ENCODE measurements at regions not wholly inside any gene's neighbourhood (a gene's known extent, or its start where the extent isn't known, plus 50 kb on each side); places are given as distances from the start of the nearest gene placed in this dataset.
"Not testable (repeated sequence)": the region's sequence is repeated elsewhere in the genome, so short reads cannot be mapped to it uniquely, and the experiment has no call there.

DNA sequence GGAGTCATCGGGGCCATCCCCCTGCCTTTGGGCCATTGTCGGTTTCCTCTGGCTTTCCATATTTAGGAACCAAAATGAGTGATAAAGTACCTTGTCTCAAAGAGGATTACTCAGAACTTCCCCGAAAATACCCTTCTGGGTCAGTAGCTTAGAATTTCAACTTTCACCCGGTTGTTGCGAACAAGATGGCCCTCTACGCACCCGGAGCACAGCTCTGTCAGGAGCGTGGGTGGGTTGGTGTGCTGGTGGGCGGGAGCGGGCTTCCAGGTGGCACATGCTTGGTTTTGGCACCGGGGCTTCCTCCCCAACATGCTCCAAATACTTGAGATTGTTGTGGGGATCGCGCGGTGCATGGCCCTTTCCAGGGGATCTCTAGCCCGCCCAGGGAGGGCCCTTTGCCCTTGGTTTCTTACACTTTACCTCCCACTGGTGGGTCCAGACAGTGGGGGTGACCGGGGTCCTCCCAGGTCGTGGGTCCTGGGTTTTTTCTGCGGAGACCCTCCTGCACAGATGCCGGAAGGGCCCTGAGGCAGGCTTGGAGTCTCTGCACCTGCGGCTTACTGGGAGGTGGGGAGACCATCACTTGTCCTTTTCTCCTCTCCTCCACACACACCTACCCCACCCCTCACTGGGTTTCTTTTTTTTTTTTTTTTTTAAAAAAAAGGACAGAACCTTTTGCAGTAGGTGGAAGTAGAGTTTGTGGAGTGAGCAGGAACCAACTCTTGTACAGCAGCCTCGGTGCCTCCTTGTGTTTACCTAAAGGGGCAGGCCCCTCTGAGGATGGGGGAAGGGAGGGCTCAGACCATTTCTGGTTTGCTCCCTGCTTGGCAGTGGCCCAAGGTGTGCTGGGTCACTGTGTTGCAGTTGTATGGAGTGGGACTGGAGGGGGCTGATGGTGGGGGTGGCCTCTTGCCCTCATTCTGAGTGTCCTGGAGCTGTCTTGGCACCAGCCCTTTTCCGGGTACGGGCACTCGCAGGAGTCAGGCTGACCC, 142.1 kb downstream of the SEC14L1 start:
- Mint-ChIP-seq H3K4me1 (ENCODE audit: low read depth) (peaks cover 16% of the 10 kb centered on the region), H3K27ac (peak overlapping the region; percentile 70)

DNA sequence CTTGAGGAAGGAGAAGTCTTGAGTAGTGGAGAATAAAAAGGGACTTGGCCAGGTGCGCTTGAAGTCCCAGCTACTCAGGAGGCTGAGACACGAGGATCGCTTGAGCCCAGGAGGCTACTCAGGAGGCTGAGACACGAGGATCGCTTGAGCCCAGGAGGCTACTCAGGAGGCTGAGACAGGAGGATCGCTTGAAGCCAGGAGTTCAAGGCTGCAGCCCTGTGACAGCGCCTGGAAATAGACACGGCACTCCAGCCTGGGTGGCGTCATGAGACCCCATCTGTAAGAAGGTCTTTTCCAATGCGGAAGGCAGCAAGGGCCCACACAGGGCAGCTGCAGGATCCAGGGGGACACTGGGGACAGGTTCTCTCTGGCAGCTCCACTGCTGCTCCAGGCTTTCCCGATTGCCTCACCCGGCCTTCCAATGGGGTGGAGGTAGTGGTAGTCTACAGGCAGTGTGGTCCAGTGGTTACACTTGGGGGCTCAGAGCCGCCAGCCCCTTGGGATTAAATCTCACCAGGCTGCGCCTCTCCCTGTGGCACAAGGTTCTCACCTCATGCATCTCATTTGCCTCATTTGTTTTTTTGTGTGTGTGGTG, 143.4 kb downstream of the SEC14L1 start:
- CTCF ChIA-PET = interaction anchor here (0.6 kb wide), 1 partner anchor 1497 kb away, joined by 3 read pairs; no protein-coding TSS in a partner anchor
- Mint-ChIP-seq H3K4me3 (no peak overlapping the region), H3K27me3 (ENCODE audit: low read depth) (peaks cover 36% of the 10 kb centered on the region), H3K36me3 (ENCODE audit: low read depth) (no peaks in the 10 kb centered on the region), H3K9me3 (ENCODE audit: insufficient read depth) (no peaks in the 10 kb centered on the region), H3K4me1 (ENCODE audit: low read depth) (peaks cover 16% of the 10 kb centered on the region), H3K27ac (no peak overlapping the region)
- POLR2A ChIA-PET = no interaction called here
- ATAC-seq (no peak), DNase-seq (no peak)

More for the DNA sequence above, 142.1 kb downstream of the SEC14L1 start:
- Mint-ChIP-seq H3K4me3 (no peak overlapping the region), H3K27me3 (ENCODE audit: low read depth) (peaks cover 39% of the 10 kb centered on the region), H3K36me3 (ENCODE audit: low read depth) (no peaks in the 10 kb centered on the region), H3K9me3 (ENCODE audit: insufficient read depth) (no peaks in the 10 kb centered on the region)
- POLR2A ChIA-PET = interaction anchor here (0.5 kb wide), 1 partner anchor 731 kb away, joined by 3 read pairs; no protein-coding TSS in a partner anchor
- CTCF ChIA-PET = interaction anchor here (0.7 kb wide), 1 partner anchor 212 kb away, joined by 3 read pairs; no protein-coding TSS in a partner anchor
- DNase-seq = no peak
- ATAC-seq = no peak

DNA sequence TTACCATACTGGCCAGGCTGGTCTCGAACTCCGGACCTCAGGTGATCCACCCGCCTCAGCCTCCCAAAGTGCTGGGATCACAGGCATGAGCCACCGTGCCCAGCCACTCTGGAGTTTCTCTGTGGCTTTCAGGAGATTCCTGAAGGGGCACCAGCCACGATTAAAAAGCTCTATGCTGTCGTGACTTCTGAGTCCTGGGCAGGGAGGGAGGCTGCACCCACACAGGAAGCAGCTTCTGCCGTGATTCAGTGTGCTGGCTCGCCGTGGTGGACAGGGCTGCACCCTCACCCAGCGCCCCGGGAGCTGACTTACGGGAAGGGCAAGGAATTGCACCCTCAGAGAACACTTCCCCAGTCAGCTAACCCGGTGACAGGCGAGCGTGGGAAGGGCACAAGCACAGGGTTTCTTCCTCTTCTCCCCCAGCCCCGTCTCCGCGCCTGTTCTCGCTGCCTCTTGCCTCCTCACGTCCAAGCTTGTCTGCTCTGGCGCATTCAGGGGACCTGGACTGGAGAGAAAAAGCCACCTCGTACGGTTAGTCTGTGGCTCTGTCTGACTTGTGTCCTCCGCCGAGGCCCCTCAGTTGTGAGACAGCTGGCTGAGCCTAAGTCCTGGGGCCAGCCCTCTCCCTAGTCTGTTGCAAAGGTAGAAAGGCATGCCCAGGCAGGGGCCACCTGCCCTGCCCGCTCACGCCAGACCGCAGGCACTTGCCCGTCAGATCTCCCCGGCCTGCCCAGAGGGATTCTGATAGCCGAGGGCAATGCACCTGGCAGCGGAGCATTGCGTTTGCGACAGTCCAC, 145.0 kb downstream of the SEC14L1 start:
- Mint-ChIP-seq H3K36me3 (ENCODE audit: low read depth) (no peaks in the 10 kb centered on the region), H3K9me3 (ENCODE audit: insufficient read depth) (no peaks in the 10 kb centered on the region), H3K27ac (no peak overlapping the region), H3K27me3 (ENCODE audit: low read depth) (peaks cover 21% of the 10 kb centered on the region), H3K4me3 (no peak overlapping the region), H3K4me1 (ENCODE audit: low read depth) (peaks cover 13% of the 10 kb centered on the region)
- no peak for DNase-seq
- ATAC-seq = no peak
- CTCF ChIA-PET = interaction anchor here (0.7 to 1.0 kb wide), 2 partner anchors 10 to 540 kb away, joined by 3 read pairs; no protein-coding TSS in a partner anchor
- POLR2A ChIA-PET = no interaction called here

DNA sequence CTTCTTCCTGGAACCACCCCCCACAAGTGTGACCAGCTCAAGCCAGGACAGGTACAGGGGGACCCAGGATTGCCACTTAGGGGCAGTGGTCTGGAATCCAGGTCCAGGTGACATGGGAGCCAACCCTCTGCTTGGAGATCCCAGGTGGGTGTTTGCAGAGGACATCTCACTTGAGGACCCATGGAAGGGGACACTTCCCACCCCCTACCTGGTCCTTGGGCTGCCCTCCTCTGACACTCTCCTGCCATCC, 145.5 kb downstream of the SEC14L1 start:
- H3K4me1 Mint-ChIP-seq (ENCODE audit: low read depth) = peaks cover 13% of the 10 kb centered on the region
- peaks cover 21% of the 10 kb centered on the region for H3K27me3 Mint-ChIP-seq (ENCODE audit: low read depth)
- H3K4me3 Mint-ChIP-seq = no peak overlapping the region
- H3K9me3 Mint-ChIP-seq (ENCODE audit: insufficient read depth) = no peaks in the 10 kb centered on the region
- no peak overlapping the region for H3K27ac Mint-ChIP-seq
- ChIA-PET POLR2A (no interaction called here), CTCF (interaction anchor here (0.7 kb wide), 1 partner anchor 540 kb away, joined by 3 read pairs; no protein-coding TSS in a partner anchor)
- ATAC-seq (no peak), DNase-seq (no peak)
- no peaks in the 10 kb centered on the region for H3K36me3 Mint-ChIP-seq (ENCODE audit: low read depth)

DNA sequence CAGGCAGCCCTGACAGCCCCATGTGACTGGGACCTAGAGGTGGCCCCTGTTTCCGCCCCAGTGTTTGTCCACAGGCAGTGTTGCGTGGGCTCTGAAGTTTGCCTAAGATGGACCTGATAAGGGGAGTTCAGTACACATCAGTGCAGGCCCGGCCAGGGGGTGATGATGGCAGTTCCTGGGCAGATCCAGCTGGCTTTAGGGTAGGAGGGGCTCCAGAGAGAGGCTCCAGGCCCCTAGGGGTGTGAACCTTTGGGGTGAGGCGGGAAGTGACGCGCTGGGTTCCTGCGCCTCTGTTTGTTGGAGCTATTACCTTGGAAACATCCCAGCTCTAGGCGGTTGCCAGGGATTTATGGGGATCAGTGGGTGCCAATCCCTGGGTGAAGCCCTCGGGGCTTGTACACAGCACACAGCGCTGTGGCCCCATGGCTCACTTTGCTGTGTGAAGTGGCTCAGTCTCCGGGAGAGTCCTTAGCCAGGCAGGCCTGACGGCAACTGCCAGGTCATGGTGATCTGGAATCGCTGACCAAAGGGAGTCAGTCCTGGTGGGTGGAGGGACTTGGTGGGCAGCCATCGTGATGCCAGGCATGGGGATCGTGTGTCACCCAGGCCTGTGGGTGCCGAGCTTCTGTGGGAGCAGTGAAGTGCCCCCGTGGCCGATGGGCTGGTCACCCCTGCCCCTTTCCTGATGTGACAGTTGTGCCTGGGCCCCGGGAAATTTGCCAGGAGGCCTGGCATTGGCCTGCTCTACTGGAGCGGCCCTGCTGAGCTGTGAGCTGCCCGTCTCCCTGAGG, 146.1 kb downstream of the SEC14L1 start:
- Mint-ChIP-seq H3K36me3 (ENCODE audit: low read depth) (no peaks in the 10 kb centered on the region), H3K27ac (no peak overlapping the region), H3K9me3 (ENCODE audit: insufficient read depth) (no peaks in the 10 kb centered on the region), H3K4me3 (no peak overlapping the region), H3K27me3 (ENCODE audit: low read depth) (peaks cover 18% of the 10 kb centered on the region), H3K4me1 (ENCODE audit: low read depth) (peaks cover 11% of the 10 kb centered on the region)
- DNase-seq = no peak
- ATAC-seq = no peak
- POLR2A ChIA-PET = no interaction called here
- CTCF ChIA-PET = no interaction called here

DNA sequence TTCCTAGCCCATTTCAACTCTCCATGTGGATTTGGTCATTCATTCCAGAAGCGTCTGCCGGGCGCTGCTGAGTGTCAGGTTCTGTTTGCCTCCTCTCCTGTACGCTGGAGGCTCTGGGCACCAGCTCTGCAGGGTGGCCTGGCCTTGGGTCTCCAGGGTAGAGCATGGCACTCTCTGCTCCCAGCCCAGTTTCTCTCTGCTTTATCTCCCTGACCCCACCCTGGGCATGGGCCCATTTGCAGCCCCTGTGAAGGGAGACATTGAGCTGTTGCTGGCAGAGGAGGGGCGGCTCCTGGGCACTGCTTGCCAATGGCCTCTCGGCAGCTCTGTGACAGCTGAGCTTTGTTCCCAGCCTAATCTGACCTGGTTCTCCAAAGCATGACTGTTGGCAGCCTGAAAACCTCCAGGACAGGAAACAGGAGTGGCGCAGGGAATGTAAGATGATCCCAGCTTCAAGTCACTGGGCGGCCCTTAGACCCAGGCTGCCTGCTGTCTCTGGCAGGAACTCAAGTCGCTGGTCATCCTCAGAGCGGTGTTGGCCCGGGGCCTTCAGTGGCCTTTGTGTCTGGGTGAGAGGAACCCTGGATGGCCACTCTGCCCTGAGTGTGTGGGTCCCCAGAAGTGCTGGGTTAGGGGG, 146.8 kb downstream of the SEC14L1 start:
- ATAC-seq = no peak
- ChIA-PET POLR2A (no interaction called here), CTCF (no interaction called here)
- no peak for DNase-seq
- no peak overlapping the region for H3K4me3 Mint-ChIP-seq
- no peaks in the 10 kb centered on the region for H3K36me3 Mint-ChIP-seq (ENCODE audit: low read depth)
- peaks cover 6% of the 10 kb centered on the region for H3K4me1 Mint-ChIP-seq (ENCODE audit: low read depth)
- H3K27ac Mint-ChIP-seq = no peak overlapping the region
- peaks cover 11% of the 10 kb centered on the region for H3K27me3 Mint-ChIP-seq (ENCODE audit: low read depth)
- no peaks in the 10 kb centered on the region for H3K9me3 Mint-ChIP-seq (ENCODE audit: insufficient read depth)

DNA sequence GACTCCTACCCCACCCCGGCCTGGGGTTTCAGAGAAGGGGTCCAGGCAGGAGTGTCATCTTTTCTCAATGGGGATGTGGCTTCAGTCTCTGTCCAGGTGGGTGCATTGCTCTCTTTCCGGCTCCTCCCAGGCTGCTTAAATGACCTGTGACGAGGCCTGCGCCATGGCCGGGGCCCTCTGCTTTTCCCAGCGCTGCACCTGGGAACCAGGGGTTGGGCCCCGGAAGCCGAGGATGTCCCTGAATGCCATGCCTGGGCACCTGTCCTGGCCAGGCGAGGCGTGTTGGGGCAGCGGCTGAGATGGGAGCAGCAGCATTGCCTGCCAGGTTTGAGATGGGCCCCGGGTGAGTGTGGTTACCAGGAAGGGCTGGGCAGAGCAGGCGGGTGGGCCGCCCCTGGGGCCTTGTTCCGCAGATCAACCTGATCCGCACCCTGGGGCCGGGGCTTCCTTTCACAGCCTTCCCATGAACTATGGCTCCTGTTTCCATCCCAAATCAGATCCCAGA, 147.4 kb downstream of the SEC14L1 start:
- DNase-seq (no peak), ATAC-seq (no peak)
- H3K4me3 Mint-ChIP-seq = no peak overlapping the region
- H3K27ac Mint-ChIP-seq = no peak overlapping the region
- peaks cover 6% of the 10 kb centered on the region for H3K4me1 Mint-ChIP-seq (ENCODE audit: low read depth)
- ChIA-PET POLR2A (interaction anchor here (0.6 kb wide), 1 partner anchor 239 kb away, joined by 4 read pairs; no protein-coding TSS in a partner anchor), CTCF (no interaction called here)
- no peaks in the 10 kb centered on the region for H3K36me3 Mint-ChIP-seq (ENCODE audit: low read depth)
- peaks cover 10% of the 10 kb centered on the region for H3K27me3 Mint-ChIP-seq (ENCODE audit: low read depth)
- H3K9me3 Mint-ChIP-seq (ENCODE audit: insufficient read depth) = no peaks in the 10 kb centered on the region

DNA sequence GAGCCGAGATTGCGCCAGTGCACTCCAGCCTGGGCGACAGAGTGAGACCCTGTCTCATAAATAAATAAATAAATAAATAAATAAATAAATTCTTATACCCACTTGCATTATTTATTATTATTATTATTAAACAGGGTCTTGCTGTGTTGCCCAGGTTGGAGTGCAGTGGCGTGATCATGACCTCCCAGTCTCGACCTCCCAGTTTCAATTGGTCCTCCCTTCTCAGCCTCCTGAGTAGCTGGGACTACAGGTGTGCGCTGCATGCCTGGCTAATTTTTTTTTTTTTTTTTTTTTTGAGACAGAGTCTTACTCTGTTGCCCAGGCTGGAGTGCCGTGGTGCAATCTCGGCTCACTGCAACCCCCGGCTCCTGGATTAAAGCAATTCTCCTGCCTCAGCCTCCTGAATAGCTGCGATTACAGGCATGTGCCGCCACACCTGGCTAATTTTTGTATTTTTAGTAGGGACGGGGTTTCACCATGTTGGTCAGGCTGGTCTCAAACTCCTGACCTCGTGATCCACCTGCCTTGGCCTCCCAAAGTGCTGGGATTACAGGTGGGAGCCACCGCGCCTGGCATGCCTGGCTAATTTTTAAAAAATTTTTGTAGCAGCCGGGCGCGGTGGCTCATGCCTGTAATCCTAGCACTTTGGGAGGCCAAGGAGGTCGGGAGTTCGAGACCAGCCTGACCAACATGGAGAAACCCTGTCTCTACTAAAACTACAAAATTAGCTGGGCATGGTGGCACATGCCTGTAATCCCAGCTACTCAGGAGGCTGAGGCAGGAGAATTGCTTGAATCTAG, 150.2 kb downstream of the SEC14L1 start:
- ATAC-seq; DNase-seq; H3K27ac Mint-ChIP-seq; POLR2A ChIA-PET; H3K4me1 Mint-ChIP-seq (ENCODE audit: low read depth); H3K4me3 Mint-ChIP-seq; H3K27me3 Mint-ChIP-seq (ENCODE audit: low read depth); H3K36me3 Mint-ChIP-seq (ENCODE audit: low read depth); CTCF ChIA-PET; H3K9me3 Mint-ChIP-seq (ENCODE audit: insufficient read depth): not testable (repeated sequence)

DNA sequence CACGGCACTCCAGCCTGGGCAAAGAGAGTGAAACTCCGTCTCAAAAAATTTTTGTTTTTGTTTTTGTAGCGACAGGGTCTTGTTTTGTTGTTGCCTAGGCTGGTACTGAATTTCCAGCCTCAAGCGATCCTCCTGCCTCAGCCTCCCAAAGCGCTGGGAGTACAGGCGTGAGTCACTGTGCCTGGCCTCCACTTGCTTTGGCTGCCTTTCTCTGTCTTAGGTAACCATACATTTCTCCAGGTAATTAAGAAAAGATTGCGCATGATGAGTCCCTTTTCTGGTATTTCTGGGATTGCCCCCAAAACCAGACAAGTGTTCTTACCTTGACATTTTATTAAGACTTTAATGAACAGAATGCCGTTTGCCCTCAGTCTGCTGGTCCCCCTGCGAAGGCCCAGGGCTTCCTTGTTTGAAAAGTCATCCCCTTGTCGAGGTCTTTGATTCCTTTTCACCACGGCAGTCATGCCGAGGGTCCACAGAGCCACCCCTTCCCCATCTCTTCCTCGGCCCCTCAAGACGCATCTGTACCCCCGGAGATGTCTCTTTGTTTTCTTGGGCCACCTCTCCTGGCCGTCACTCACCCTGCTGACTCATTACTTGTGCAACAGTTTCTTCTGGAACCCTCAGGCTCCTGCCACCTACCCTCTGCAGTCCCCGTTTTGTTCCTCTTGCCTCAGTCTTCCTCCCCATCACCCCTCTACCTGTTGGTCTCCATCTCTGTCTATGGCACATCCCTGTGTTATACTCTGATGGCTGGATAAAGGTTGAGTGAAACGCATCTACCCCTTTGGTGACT, 151.0 kb downstream of the SEC14L1 start:
- ATAC-seq = no peak
- ChIA-PET POLR2A (no interaction called here), CTCF (no interaction called here)
- no peak overlapping the region for H3K27ac Mint-ChIP-seq
- no peak overlapping the region for H3K4me3 Mint-ChIP-seq
- no peaks in the 10 kb centered on the region for H3K9me3 Mint-ChIP-seq (ENCODE audit: insufficient read depth)
- H3K4me1 Mint-ChIP-seq (ENCODE audit: low read depth) = peaks cover 3% of the 10 kb centered on the region
- DNase-seq = no peak
- H3K36me3 Mint-ChIP-seq (ENCODE audit: low read depth) = no peaks in the 10 kb centered on the region
- peaks cover 3% of the 10 kb centered on the region for H3K27me3 Mint-ChIP-seq (ENCODE audit: low read depth)

DNA sequence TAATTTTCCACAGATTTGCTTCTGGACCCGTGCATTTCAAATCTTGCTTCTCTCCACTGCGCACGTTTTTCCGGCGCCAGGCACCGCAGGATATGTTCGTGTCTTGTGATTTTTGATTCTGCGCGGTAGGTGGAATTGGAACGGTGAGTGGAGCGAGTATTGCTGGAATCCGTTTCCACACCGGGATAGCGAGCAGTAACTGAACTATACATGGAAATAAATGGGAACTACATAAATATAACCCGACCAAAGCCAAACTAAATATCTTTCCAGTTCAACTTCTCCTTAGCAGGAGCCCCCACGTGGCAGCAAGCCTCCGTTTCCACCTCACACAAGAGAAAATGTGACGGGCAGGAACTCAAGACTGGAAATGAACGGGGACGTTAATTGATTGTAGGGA, 154.0 kb downstream of the SEC14L1 start:
- no peaks in the 10 kb centered on the region for H3K36me3 Mint-ChIP-seq (ENCODE audit: low read depth)
- DNase-seq (no peak), ATAC-seq (no peak)
- H3K9me3 Mint-ChIP-seq (ENCODE audit: insufficient read depth) = no peaks in the 10 kb centered on the region
- H3K27ac Mint-ChIP-seq = no peak overlapping the region
- ChIA-PET CTCF (no interaction called here), POLR2A (no interaction called here)
- H3K4me3 Mint-ChIP-seq = no peak overlapping the region
- peaks cover 1% of the 10 kb centered on the region for H3K4me1 Mint-ChIP-seq (ENCODE audit: low read depth)
- H3K27me3 Mint-ChIP-seq (ENCODE audit: low read depth) = peaks cover 5% of the 10 kb centered on the region

Measured in activated CD8-positive, alpha-beta T cell treated with anti-CD3 and anti-CD28 coated beads, Interleukin-2, amount 10 ng/mL, durations not matched to agents 7 days and 5 days (primary cell).